Panc1 (cell line): ENCODE measurements at regions not wholly inside any gene's neighbourhood (a gene's known extent, or its start where the extent isn't known, plus 50 kb on each side); places are given as distances from the start of the nearest gene placed in this dataset.

Source experiments
- ATAC-seq: fragments of 200-7000 bp; cut with Tn5 transposase; 2 replicates; pipeline ENCODE4 v1.9.1; 2020; ENCODE audit warnings: mild to moderate bottlenecking, moderate library complexity
- BruUV-seq: library from RNA; stranded (reverse); fragments of 400-500 nt; replicated peaks from 2 replicates; lab custom pipeline; 2021; lab: Mats Ljungman, UMichigan
- CTCF ChIA-PET: fragments of 300-600 bp; sonication (Branson Sonifier 250); formaldehyde crosslinking; loops from one replicate; lab custom pipeline; 2022; ENCODE audit warnings: antibody characterized with exemption; lab: Charles Lee
- POLR2A ChIA-PET: fragments of 300-600 bp; sonication (Branson Sonifier 250); formaldehyde crosslinking; loops from one replicate; lab custom pipeline; 2022; ENCODE audit warnings: antibody characterized with exemption; lab: Charles Lee
- DNase-seq: peaks from one replicate; pipeline ENCODE4 v3.0.0-alpha.2; 2010; ENCODE audit warnings: low read depth, low spot score
- H3K27ac ChIP-seq: 2 replicates; pipeline ENCODE4 v1.5.1; 2011; ENCODE audit warnings: mild to moderate bottlenecking, low read length, inconsistent platforms
- H3K27me3 ChIP-seq: fragments of 200-500 bp; sonication (Bioruptor generic); 2 replicates; pipeline ENCODE4 v1.6.0; 2014; ENCODE audit warnings: low read length, inconsistent platforms; ENCODE audit not compliant: control insufficient read depth, insufficient read depth
- H3K36me3 ChIP-seq: fragments of 200-500 bp; sonication (Bioruptor generic); 2 replicates; pipeline ENCODE4 v1.5.1; 2014; ENCODE audit warnings: inconsistent platforms, mild to moderate bottlenecking, low read length, moderate library complexity; ENCODE audit not compliant: control insufficient read depth, insufficient read depth
- H3K4me1 ChIP-seq: 2 replicates; pipeline ENCODE4 v1.5.1; 2011; ENCODE audit warnings: inconsistent platforms, mild to moderate bottlenecking, low read length, moderate library complexity; ENCODE audit not compliant: control insufficient read depth, insufficient read depth
- H3K4me3 ChIP-seq, 2 experiments: 2 replicates each; pipeline ENCODE4 v1.5.1; 2011 to 2012; ENCODE audit warnings: low read depth in 2 of 2, low read length in 2 of 2, mild to moderate bottlenecking in 2 of 2, inconsistent platforms in 1 of 2, moderate library complexity in 1 of 2
- H3K9me3 ChIP-seq: fragments of 200-500 bp; sonication (Bioruptor generic); 2 replicates; pipeline ENCODE4 v1.5.1; 2014; ENCODE audit warnings: low read depth, mild to moderate bottlenecking, inconsistent platforms, low read length, moderate library complexity; ENCODE audit not compliant: control insufficient read depth, insufficient read depth
- POLR2AphosphoS5 ChIP-seq: IDR thresholded peaks from 2 replicates; pipeline ENCODE4 v1.6.1; 2012; ENCODE audit warnings: mild to moderate bottlenecking, low read depth, low read length, moderate library complexity
- SIN3A ChIP-seq: IDR thresholded peaks from 2 replicates; pipeline ENCODE4 v1.6.1; 2012; ENCODE audit warnings: low read depth, mild to moderate bottlenecking, low read length, moderate library complexity, borderline replicate concordance; ENCODE audit not compliant: insufficient read depth
- TCF7L2 ChIP-seq: IDR thresholded peaks from 2 replicates; pipeline ENCODE4 v1.6.1; 2011; ENCODE audit warnings: mild to moderate bottlenecking, low read depth, low read length, inconsistent platforms
- in situ Hi-C: cut with HindIII; loops from 2 replicates; pipeline ENCODE4 v1.10.0; 2016; ENCODE audit warnings: low sequenced_read_pairs, low pct_unique_long_range_greater_than_20kb
- intact Hi-C: fragments of 100-400 bp; cut with micrococcal nuclease; formaldehyde crosslinking; loops from one replicate; pipeline ENCODE4 v1.10.0; 2022; ENCODE audit not compliant: unreplicated experiment
- TF ChIP-seq, protein P1 (sequence below), 2 experiments: IDR thresholded peaks; 2 replicates each; pipeline ENCODE4 v1.6.1; 2011 to 2012; ENCODE audit warnings: low read depth in 2 of 2, control low read depth in 1 of 2, low read length in 1 of 2, mild to moderate bottlenecking in 1 of 2, moderate library complexity in 1 of 2; ENCODE audit not compliant: insufficient read depth in 1 of 2
- TF ChIP-seq, protein P2 (sequence below): fragments of 450-650 bp; IDR thresholded peaks from 2 replicates; pipeline ENCODE4 v1.5.1; 2017; ENCODE audit warnings: mild to moderate bottlenecking

DNA sequence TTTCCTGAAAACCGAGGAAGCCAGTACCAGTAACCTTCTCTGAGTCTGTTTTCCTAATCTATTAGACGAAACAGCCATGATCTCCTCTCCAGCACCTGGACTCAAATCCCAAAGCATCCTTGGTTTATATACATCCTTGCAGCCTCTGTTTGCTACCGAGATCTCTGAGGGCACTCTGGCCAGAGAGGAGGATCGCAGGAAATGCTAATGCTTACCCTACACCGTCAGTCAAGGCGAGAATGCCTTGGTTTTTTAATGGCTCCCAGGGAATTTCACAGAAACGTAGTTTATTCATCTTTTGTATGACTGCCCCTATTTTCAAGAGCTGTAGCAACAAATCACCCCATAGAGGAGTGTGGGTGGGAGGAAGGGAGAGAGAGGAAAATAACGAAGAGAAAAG lies 91.5 kb upstream of the CALN1 start:
- Histone ChIP-seq H3K9me3 (no peaks in the 10 kb centered on the region), H3K27me3 (peaks cover 7% of the 10 kb centered on the region; the same call in 1 of the 2 replicates), H3K4me3 (no peak overlapping the region), H3K36me3 (no peaks in the 10 kb centered on the region), H3K4me1 (no peaks in the 10 kb centered on the region; the same call in 1 of the 2 replicates), H3K27ac (no peak overlapping the region)
- ATAC-seq (no peak), DNase-seq (no peak)
- ChIA-PET POLR2A (no interaction called here), CTCF (no interaction called here)
- intact Hi-C loops (no loop called here), in situ Hi-C loops (no loop called here)
- TF ChIP-seq SIN3A (no peak), TCF7L2 (no peak), POLR2AphosphoS5 (no peak)
- TF ChIP-seq, protein P1, sequence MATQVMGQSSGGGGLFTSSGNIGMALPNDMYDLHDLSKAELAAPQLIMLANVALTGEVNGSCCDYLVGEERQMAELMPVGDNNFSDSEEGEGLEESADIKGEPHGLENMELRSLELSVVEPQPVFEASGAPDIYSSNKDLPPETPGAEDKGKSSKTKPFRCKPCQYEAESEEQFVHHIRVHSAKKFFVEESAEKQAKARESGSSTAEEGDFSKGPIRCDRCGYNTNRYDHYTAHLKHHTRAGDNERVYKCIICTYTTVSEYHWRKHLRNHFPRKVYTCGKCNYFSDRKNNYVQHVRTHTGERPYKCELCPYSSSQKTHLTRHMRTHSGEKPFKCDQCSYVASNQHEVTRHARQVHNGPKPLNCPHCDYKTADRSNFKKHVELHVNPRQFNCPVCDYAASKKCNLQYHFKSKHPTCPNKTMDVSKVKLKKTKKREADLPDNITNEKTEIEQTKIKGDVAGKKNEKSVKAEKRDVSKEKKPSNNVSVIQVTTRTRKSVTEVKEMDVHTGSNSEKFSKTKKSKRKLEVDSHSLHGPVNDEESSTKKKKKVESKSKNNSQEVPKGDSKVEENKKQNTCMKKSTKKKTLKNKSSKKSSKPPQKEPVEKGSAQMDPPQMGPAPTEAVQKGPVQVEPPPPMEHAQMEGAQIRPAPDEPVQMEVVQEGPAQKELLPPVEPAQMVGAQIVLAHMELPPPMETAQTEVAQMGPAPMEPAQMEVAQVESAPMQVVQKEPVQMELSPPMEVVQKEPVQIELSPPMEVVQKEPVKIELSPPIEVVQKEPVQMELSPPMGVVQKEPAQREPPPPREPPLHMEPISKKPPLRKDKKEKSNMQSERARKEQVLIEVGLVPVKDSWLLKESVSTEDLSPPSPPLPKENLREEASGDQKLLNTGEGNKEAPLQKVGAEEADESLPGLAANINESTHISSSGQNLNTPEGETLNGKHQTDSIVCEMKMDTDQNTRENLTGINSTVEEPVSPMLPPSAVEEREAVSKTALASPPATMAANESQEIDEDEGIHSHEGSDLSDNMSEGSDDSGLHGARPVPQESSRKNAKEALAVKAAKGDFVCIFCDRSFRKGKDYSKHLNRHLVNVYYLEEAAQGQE (IDR thresholded peaks at IDR 0.05; ENCODE audit: insufficient read depth in 1 of 2, low read depth in 2 of 2, low read length in 1 of 2) = no peak
- TF ChIP-seq, protein P2, sequence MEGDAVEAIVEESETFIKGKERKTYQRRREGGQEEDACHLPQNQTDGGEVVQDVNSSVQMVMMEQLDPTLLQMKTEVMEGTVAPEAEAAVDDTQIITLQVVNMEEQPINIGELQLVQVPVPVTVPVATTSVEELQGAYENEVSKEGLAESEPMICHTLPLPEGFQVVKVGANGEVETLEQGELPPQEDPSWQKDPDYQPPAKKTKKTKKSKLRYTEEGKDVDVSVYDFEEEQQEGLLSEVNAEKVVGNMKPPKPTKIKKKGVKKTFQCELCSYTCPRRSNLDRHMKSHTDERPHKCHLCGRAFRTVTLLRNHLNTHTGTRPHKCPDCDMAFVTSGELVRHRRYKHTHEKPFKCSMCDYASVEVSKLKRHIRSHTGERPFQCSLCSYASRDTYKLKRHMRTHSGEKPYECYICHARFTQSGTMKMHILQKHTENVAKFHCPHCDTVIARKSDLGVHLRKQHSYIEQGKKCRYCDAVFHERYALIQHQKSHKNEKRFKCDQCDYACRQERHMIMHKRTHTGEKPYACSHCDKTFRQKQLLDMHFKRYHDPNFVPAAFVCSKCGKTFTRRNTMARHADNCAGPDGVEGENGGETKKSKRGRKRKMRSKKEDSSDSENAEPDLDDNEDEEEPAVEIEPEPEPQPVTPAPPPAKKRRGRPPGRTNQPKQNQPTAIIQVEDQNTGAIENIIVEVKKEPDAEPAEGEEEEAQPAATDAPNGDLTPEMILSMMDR = no peak
- BruUV-seq = no TSS peak

DNA sequence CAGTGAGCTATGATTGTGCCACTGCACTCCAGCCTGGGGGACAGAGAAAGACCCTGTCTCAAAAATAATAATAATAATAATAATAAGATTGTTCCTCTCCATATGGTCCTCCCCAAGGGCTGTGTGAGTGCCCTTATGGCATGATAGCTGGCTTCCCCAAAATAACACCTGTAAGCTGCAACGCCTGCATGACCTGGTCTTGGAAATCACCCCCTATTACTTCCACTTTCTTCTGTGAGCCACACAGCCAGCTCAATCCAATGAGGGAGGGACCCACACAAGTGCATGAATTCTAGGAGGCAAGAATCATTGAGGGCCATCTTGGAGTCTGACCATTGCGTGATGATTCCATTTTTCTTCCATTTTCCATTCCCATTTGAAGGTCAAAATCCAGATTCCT lies 82.7 kb upstream of the CALN1 start:
- TF ChIP-seq SIN3A = no peak
- TF ChIP-seq, protein P2 = no peak
- TF ChIP-seq, protein P1 (IDR thresholded peaks at IDR 0.05; ENCODE audit: insufficient read depth in 1 of 2, low read depth in 2 of 2, low read length in 1 of 2) = no peak
- Histone ChIP-seq H3K36me3 (no peaks in the 10 kb centered on the region), H3K27ac (no peak overlapping the region), H3K4me3 (no peak overlapping the region), H3K27me3 (no peaks in the 10 kb centered on the region), H3K4me1 (no peaks in the 10 kb centered on the region), H3K9me3 (peaks cover 10% of the 10 kb centered on the region; the same call in 1 of the 2 replicates)
- in situ Hi-C loops (no loop called here), intact Hi-C loops (loop anchor here (5.0 kb wide), 1 partner anchor 738 kb away; no protein-coding TSS in a partner anchor)
- ChIA-PET CTCF (interaction anchor here (0.6 kb wide), 2 partner anchors 192 to 289 kb away, joined by 5 read pairs; no protein-coding TSS in a partner anchor), POLR2A (no interaction called here)
- ATAC-seq (no peak), DNase-seq (no peak)
- BruUV-seq = no TSS peak
